Right cardiac atrium (tissue), 5 donors: ENCODE measurements at regions not wholly inside any gene's neighbourhood (a gene's known extent, or its start where the extent isn't known, plus 50 kb on each side); places are given as distances from the start of the nearest gene placed in this dataset.
A peak's percentile ranks its signal among the peaks of the same experiment; 100 is the strongest.

Experiments
- ATAC-seq, 2 donors: fragments of 200-7000 bp; cut with Tn5 transposase; one replicate each; pipeline versions ENCODE4 v1.8.0 to v1.9.1; 2020; ENCODE audit warnings: moderate library complexity in 2 of 2, mild to moderate bottlenecking in 1 of 2
- DNase-seq, 3 donors: peaks; one replicate each; pipeline ENCODE4 v3.0.0-alpha.2; 2020
- H3K27ac ChIP-seq: one replicate; pipeline ENCODE4 v1.5.1; 2013; ENCODE audit warnings: mild to moderate bottlenecking, low read length, control low read depth, moderate library complexity
- H3K27me3 ChIP-seq: one replicate; pipeline ENCODE4 v1.6.1; 2013; ENCODE audit not compliant: control insufficient read depth, insufficient read depth
- H3K4me1 ChIP-seq: one replicate; pipeline ENCODE4 v1.6.1; 2013; ENCODE audit warnings: low read length; ENCODE audit not compliant: control insufficient read depth, insufficient read depth
- H3K4me3 ChIP-seq: one replicate; pipeline ENCODE4 v1.5.1; 2013; ENCODE audit warnings: low read length, control low read depth
- H3K9me3 ChIP-seq: one replicate; pipeline ENCODE4 v1.6.1; 2013; ENCODE audit warnings: low read length; ENCODE audit not compliant: control insufficient read depth
- WGBS: extraction: QIAGEN DNeasy Blood & Tissue Kit; methylation state at CpG from one replicate; pipeline ENCODE4 v1.1.7; 2013; 5-methylcytosine and 5-hydroxymethylcytosine counted together
- intact Hi-C, 4 donors: fragments of 100-400 bp; cut with DNase I; formaldehyde crosslinking; loops; one replicate each; pipeline versions ENCODE4 v1.11.0 to v1.14.0; 2022 to 2023
- donor health status: healthy with polysubstance abuse.
- donor health status: DM: no; HTN: yes; CAD: no.
- donor health status: DM: no; HTN: no; CAD: no.
- donor health status: DM: no; HTN: yes; CAD: no; lungs with severe emphysema.
- donor health status: DM: yes; HTN: yes; CAD: no.

- no peak overlapping the region for H3K4me3 ChIP-seq
- WGBS: 78% methylated on average over 6 of the region's 6 CpGs
- H3K27ac ChIP-seq: no peak overlapping the region
- intact Hi-C loops: no loop called here
- DNase-seq (no peak), ATAC-seq (no peak)
- H3K9me3 ChIP-seq: no peaks in the 10 kb centered on the region
- H3K27me3 ChIP-seq: no peaks in the 10 kb centered on the region
- H3K4me1 ChIP-seq: peaks cover 4% of the 10 kb centered on the region
Observed at GRCh38 chr2:111219285-111219684, 98.6 kb downstream of the BCL2L11 start.

DNA sequence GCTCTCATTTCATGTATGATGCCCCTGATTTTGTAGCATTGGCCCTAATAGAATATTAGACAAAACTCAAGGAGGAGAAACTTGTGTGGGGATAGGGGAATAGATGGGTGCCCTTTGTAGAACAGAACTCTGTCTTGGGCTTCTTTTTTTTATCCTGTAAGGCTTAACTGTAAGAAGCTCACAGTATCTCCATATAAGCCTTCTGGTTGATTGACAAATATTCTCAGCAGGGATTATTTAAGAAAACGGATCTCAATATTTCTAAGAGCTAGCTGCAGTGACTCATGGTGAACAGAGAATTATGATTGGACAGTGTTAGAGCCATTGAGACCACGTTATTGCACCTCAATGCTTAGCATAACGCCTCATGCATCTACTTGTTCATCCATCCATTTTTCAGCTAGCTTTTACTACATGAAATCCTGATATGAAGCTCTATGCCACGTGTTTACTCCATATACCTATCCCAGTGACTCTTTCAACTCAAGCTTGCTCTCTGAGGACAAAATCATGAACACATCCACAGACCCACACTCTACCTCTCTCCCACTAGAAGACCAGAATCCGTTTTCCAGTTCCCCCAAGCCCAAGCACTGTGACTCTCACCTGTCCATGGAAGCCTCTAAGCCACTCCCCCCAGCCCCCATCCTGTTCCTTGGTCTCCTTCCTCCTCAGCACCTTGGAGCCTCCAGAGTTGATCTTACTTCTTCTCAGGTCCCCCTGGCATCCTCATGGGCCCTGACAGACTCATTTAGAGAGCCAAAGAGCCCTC, 99.2 kb downstream of the BCL2L11 start:
- Histone ChIP-seq H3K9me3 (no peaks in the 10 kb centered on the region), H3K4me1 (peaks cover 4% of the 10 kb centered on the region), H3K27me3 (no peaks in the 10 kb centered on the region), H3K27ac (no peak overlapping the region), H3K4me3 (no peak overlapping the region)
- ATAC-seq: no peak
- 89% methylated on average over 5 of the region's 5 CpGs for WGBS
- intact Hi-C loops: no loop called here
- no peak for DNase-seq

DNA sequence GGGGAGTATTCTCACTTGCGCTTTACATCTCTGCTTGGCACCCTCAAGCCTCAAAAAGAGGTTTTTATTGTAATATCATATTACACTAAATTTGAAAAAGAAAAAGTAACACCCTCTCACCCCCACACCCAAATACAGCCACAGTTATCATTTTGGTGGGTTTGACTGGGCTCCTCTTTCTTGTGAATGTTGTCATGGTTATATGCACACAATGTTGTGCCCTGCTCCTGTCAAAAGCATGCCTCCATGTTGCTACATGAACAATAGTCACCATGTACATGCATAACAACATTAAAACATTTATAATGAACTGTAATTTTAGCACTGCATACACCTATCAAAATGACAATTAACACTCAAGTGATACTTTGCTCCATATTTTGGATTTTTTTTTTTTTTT, 100.2 kb downstream of the BCL2L11 start:
- intact Hi-C loops: no loop called here
- H3K27me3 ChIP-seq: no peaks in the 10 kb centered on the region
- no peak overlapping the region for H3K27ac ChIP-seq
- ATAC-seq (no peak), DNase-seq (no peak)
- H3K4me3 ChIP-seq: no peak overlapping the region
- no peaks in the 10 kb centered on the region for H3K9me3 ChIP-seq
- H3K4me1 ChIP-seq: peaks cover 4% of the 10 kb centered on the region
- 96% methylated on average over 1 of the region's 1 CpG for WGBS

GRCh38 chr2:111221701-111222100, 101.0 kb downstream of the BCL2L11 start:
- 68% methylated on average over 3 of the region's 3 CpGs for WGBS
- no peak overlapping the region for H3K27ac ChIP-seq
- intact Hi-C loops: no loop called here
- no peaks in the 10 kb centered on the region for H3K9me3 ChIP-seq
- DNase-seq: no peak
- H3K4me3 ChIP-seq: no peak overlapping the region
- peaks cover 4% of the 10 kb centered on the region for H3K4me1 ChIP-seq
- ATAC-seq: no peak
- no peaks in the 10 kb centered on the region for H3K27me3 ChIP-seq

DNA sequence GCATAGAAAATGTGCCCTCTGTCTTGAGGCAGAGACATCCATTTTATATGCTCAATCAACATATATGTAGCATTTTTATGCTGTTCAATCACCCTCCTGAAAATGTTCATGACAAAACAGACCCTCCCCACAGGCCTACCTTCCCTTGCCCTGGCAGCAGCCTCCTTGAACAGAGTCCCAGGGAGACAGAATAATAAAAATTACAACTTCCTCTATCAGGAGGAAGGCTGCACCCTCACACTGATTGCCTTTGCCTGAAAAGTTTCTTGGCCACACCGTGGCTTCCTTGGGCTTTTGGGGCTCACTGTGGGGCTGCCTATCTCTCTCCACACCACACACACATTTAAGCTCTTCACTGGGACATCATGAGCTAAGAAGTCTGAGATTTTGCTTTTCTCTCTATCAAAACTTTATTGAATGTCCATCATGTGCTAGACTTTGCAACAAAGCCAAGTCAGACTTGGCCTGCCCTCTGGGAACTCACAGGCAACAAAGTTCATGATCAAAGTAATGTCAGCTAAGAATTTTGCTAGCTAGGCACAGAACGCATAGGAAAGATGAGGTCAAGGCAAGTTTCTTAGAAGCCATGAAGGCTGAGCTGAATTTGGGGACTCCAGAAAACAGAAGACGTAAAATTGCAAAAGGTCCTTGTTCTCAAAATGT, 101.6 kb downstream of the BCL2L11 start:
- Histone ChIP-seq H3K27ac (no peak overlapping the region), H3K27me3 (no peaks in the 10 kb centered on the region), H3K9me3 (no peaks in the 10 kb centered on the region), H3K4me1 (no peaks in the 10 kb centered on the region), H3K4me3 (no peak overlapping the region)
- ATAC-seq (no peak), DNase-seq (no peak)
- whole genome bisulfite sequencing: 80% methylated on average over 3 of the region's 3 CpGs
- intact Hi-C loops: no loop called here

- H3K27me3 ChIP-seq: no peaks in the 10 kb centered on the region
- WGBS: 97% methylated on average over 3 of the region's 3 CpGs
- ATAC-seq: no peak
- H3K9me3 ChIP-seq: no peaks in the 10 kb centered on the region
- no peak for DNase-seq
- no peak overlapping the region for H3K4me3 ChIP-seq
- H3K27ac ChIP-seq: no peak overlapping the region
- no peaks in the 10 kb centered on the region for H3K4me1 ChIP-seq
- intact Hi-C loops: no loop called here
Observed at GRCh38 chr2:111225856-111226255, 105.1 kb downstream of the BCL2L11 start.

- no peak overlapping the region for H3K4me3 ChIP-seq
- H3K27me3 ChIP-seq: no peaks in the 10 kb centered on the region
- no peak overlapping the region for H3K27ac ChIP-seq
- no peaks in the 10 kb centered on the region for H3K9me3 ChIP-seq
- intact Hi-C loops: no loop called here
- no peak for ATAC-seq
- H3K4me1 ChIP-seq: no peaks in the 10 kb centered on the region
- DNase-seq: no peak
- WGBS: 69% methylated on average over 6 of the region's 6 CpGs
Observed at GRCh38 chr2:111226876-111227700, 106.4 kb downstream of the BCL2L11 start.

GRCh38 chr2:111227716-111228141, 107.0 kb downstream of the BCL2L11 start:
- Histone ChIP-seq H3K4me1 (no peaks in the 10 kb centered on the region), H3K27me3 (no peaks in the 10 kb centered on the region), H3K4me3 (no peak overlapping the region), H3K9me3 (no peaks in the 10 kb centered on the region), H3K27ac (no peak overlapping the region)
- WGBS: 69% methylated on average over 6 of the region's 6 CpGs
- intact Hi-C loops: no loop called here
- DNase-seq (no peak), ATAC-seq (no peak)

- 98% methylated on average over 7 of the region's 7 CpGs for WGBS
Observed at GRCh38 chr2:111231532-111232252, 111.0 kb downstream of the BCL2L11 start.

DNA sequence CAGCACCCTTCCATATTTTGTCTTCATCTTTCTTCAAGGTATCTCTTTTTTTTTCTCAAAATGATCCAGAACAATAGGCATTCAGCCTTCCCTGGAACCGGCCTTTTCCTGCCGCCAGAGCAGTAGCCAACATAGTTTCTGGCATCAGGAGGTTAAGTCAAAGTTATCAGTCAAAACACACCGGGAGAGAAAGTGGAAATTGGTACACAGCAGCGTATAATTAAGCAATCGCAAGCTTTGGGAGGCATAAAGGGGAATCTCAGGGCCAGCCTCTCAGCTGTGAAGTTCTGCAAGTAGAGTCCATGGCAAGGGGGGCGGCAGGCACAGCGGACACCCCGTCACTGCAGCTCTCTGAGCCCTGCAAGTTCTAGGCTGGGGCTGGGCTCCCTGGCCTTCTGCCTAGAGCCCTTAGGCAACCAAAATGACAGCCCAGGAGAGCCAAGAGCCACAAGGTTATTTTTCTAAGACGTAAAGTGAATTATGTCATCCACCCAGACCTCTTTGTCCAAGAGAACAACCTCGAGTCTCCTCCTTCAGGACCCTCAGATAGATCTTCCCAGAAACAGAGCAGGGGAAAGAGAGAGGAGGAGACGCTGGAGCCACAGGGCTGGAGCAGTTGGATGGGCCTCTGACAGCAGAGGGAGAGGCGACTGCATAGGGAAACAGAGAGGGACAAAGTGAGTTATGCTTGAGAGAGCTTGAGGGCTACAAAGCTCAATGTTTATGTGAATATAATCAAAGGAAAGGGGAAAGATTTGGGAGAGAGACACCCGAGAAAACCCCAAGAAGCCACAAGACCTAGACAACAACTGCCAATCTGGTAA, 114.7 kb downstream of the BCL2L11 start:
- H3K4me1 ChIP-seq: peaks cover 7% of the 10 kb centered on the region
- peak in 1 of 2 donors; percentile 30 for ATAC-seq
- peak in 1 of 3 donors; percentile 47 for DNase-seq
- no peaks in the 10 kb centered on the region for H3K9me3 ChIP-seq
- H3K27me3 ChIP-seq: no peaks in the 10 kb centered on the region
- no peak overlapping the region for H3K4me3 ChIP-seq
- WGBS: 68% methylated on average over 13 of the region's 13 CpGs
- intact Hi-C loops: no loop called here
- H3K27ac ChIP-seq: peak overlapping the region; percentile 72

More at GRCh38 chr2:111231532-111232252, 111.0 kb downstream of the BCL2L11 start:
- H3K9me3 ChIP-seq: no peaks in the 10 kb centered on the region
- ATAC-seq: no peak
- H3K27me3 ChIP-seq: no peaks in the 10 kb centered on the region
- peaks cover 7% of the 10 kb centered on the region for H3K4me1 ChIP-seq
- no peak overlapping the region for H3K27ac ChIP-seq
- DNase-seq: no peak
- intact Hi-C loops: no loop called here
- H3K4me3 ChIP-seq: no peak overlapping the region
